ENCODE measurements at regions not wholly inside any gene's neighbourhood (a gene's known extent, or its start where the extent isn't known, plus 50 kb on each side); places are given as distances from the start of the nearest gene placed in this dataset.
"Not testable (repeated sequence)": the region's sequence is repeated elsewhere in the genome, so short reads cannot be mapped to it uniquely, and the experiment has no call there.

DNA sequence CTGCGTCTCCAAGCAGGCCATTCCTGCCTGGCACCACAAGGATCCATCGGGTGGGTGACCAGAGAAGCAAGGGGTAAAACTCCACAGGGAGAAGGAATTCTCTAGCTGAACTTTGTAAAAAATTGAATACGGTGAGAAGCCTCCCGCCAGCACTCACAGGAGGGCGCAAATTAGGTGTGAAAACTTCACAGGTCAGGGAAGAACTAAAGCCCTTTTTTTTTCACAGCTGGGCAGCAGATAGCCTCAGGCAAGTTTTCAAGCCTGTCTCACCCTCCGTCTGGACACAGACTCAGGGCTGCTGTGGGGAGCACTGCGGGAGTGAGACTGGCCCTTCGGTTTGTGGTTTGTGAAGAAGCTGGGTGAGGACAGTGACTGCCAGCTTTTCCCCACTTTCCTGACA, 224.1 kb upstream of the FGF16 start:
- DNase-seq: no peak
- Histone ChIP-seq H3K27me3 (replicated peaks) (no peaks in the 10 kb centered on the region), H3K27ac (no peak overlapping the region), H3K4me3 (ENCODE audit: low read depth, low read length) (no peak overlapping the region), H3K36me3 (replicated peaks) (no peaks in the 10 kb centered on the region)
- TF ChIP-seq, protein P1, sequence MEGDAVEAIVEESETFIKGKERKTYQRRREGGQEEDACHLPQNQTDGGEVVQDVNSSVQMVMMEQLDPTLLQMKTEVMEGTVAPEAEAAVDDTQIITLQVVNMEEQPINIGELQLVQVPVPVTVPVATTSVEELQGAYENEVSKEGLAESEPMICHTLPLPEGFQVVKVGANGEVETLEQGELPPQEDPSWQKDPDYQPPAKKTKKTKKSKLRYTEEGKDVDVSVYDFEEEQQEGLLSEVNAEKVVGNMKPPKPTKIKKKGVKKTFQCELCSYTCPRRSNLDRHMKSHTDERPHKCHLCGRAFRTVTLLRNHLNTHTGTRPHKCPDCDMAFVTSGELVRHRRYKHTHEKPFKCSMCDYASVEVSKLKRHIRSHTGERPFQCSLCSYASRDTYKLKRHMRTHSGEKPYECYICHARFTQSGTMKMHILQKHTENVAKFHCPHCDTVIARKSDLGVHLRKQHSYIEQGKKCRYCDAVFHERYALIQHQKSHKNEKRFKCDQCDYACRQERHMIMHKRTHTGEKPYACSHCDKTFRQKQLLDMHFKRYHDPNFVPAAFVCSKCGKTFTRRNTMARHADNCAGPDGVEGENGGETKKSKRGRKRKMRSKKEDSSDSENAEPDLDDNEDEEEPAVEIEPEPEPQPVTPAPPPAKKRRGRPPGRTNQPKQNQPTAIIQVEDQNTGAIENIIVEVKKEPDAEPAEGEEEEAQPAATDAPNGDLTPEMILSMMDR (IDR thresholded peaks at IDR 0.05; ENCODE audit: low read depth, low read length, missing control alignments): no peak
- in situ Hi-C loops (cut with HindIII; ENCODE audit: low pct_ligation_motif_present, low sequenced_read_pairs): no loop called here

DNA sequence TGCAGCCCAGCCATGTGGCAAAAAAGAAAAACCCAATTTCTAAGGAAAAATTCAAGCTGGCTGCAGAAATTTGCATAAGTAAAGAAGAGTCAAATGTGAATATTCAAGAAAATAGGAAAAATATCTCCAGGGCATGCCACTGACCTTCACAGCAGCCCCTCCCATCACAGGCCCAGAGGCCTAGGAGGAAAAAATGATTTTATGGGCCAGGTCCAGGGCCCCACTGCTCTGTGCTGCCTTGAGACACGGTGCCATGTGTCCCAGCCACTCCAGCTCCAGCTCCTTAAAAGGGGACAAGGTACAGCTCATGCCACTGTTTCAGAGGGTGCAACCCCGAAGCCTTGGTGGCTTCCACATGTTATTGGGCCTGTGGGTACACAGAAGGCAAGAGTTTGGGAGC, 182.7 kb upstream of the FGF16 start:
- H3K36me3 ChIP-seq (replicated peaks): no peaks in the 10 kb centered on the region
- TF ChIP-seq, protein P1 (IDR thresholded peaks at IDR 0.05; ENCODE audit: low read depth, low read length, missing control alignments): no peak
- in situ Hi-C loops (cut with HindIII; ENCODE audit: low pct_ligation_motif_present, low sequenced_read_pairs): no loop called here
- DNase-seq: no peak
- no peak overlapping the region for H3K27ac ChIP-seq
- no peaks in the 10 kb centered on the region for H3K27me3 ChIP-seq (replicated peaks)
- no peak overlapping the region for H3K4me3 ChIP-seq (ENCODE audit: low read depth, low read length)

DNA sequence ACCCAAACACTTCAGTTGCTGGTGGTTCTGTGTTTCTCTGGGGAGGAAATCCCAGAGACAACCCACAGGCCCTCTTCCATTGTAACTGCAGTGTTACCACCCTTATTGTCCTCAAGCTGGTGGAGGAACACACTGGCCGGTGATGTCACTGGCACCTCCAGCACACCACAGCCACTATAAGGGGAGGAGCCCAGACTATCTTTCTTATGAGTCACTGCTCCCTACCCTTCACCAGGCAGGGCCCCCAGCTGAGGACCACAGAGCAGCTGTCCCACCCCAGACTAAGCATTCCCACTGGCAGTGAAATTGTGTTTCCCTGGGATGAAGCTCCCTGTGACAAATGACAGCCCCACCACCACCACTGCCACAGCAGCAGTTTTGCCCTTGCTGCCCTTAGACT, 171.8 kb upstream of the FGF16 start:
- no peaks in the 10 kb centered on the region for H3K36me3 ChIP-seq (replicated peaks)
- no peaks in the 10 kb centered on the region for H3K27me3 ChIP-seq (replicated peaks)
- in situ Hi-C loops (cut with HindIII; ENCODE audit: low pct_ligation_motif_present, low sequenced_read_pairs): no loop called here
- no peak overlapping the region for H3K27ac ChIP-seq
- TF ChIP-seq, protein P1 (IDR thresholded peaks at IDR 0.05; ENCODE audit: low read depth, low read length, missing control alignments): no peak
- DNase-seq: peak; percentile 2
- H3K4me3 ChIP-seq (ENCODE audit: low read depth, low read length): no peak overlapping the region

DNA sequence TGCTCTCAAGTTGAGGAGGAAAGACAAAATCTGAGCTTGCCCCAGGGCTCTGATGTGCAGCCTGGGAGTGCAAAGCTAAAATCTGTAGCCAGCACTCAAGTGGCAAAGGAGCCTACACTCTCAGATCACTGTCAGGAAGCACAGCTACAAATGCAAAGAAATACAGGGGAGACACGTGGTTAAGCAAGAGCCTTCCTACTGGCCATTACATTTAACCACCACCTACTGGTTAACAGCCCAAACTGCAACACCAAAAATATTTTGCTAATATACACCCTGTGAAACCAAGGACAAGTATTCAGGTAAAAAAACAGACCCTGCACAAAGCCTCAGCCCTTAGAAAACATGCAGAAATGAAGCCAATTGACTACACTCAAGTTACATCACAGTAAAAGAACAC, 170.4 kb upstream of the FGF16 start:
- H3K27me3 ChIP-seq (replicated peaks): no peaks in the 10 kb centered on the region
- no peak overlapping the region for H3K4me3 ChIP-seq (ENCODE audit: low read depth, low read length)
- no peak for DNase-seq
- no peaks in the 10 kb centered on the region for H3K36me3 ChIP-seq (replicated peaks)
- in situ Hi-C loops (cut with HindIII; ENCODE audit: low pct_ligation_motif_present, low sequenced_read_pairs): no loop called here
- TF ChIP-seq, protein P1 (IDR thresholded peaks at IDR 0.05; ENCODE audit: low read depth, low read length, missing control alignments): no peak
- H3K27ac ChIP-seq: no peak overlapping the region

DNA sequence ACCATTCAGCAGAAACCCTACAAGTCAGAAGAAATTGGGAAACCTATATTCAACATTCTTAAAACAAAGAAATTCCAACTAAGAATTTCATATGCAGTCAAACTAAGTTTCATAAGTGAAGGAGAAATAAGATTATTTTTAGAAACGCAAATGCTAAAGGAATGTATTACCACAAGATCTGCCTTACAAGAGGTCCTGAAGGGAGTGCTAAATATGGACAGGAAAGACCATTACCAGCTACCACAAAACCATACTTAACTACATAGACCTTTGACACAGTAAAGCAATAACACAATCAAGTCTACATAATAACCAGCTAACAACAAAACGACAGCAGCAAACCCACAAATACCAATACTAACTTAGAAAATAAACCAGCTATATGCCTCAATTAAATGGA, 169.3 kb upstream of the FGF16 start:
- TF ChIP-seq, protein P1 (IDR thresholded peaks at IDR 0.05; ENCODE audit: low read depth, low read length, missing control alignments): no peak
- H3K36me3 ChIP-seq (replicated peaks): no peaks in the 10 kb centered on the region
- H3K4me3 ChIP-seq (ENCODE audit: low read depth, low read length): no peak overlapping the region
- H3K27me3 ChIP-seq (replicated peaks): no peaks in the 10 kb centered on the region
- in situ Hi-C loops (cut with HindIII; ENCODE audit: low pct_ligation_motif_present, low sequenced_read_pairs): no loop called here
- DNase-seq: no peak
- H3K27ac ChIP-seq: no peak overlapping the region

DNA sequence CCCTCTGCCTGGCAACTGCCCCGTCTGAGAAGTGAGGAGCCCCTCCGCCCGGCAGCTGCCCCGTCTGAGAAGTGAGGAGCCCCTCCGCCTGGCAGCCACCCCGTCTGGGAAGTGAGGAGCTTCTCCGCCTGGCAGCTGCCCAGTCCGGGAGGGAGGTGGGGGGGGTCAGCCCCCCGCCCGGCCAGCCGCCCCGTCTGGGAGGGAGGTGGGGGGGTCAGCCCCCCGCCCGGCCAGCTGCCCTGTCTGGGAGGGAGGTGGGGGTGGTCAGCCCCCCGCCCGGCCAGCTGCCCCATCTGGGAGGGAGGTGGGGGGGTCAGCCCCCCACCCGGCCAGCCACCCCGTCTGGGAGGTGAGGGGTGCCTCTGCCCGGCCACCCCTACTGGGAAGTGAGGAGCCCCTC, 167.8 kb upstream of the FGF16 start:
- in situ Hi-C loops (cut with HindIII; ENCODE audit: low pct_ligation_motif_present, low sequenced_read_pairs); DNase-seq; H3K4me3 ChIP-seq (ENCODE audit: low read depth, low read length); H3K27ac ChIP-seq; H3K27me3 ChIP-seq (replicated peaks); H3K36me3 ChIP-seq (replicated peaks): not testable (repeated sequence)
